Common myeloid progenitor, CD34-positive (primary cell): ENCODE measurements at regions not wholly inside any gene's neighbourhood (a gene's known extent, or its start where the extent isn't known, plus 50 kb on each side); places are given as distances from the start of the nearest gene placed in this dataset.

Experiments used
- CTCF ChIA-PET: fragments of 350-600 bp; sonication (Branson Sonifier 250); formaldehyde crosslinking; loops from one replicate; lab custom pipeline; 2021; ENCODE audit warnings: antibody characterized with exemption; lab: Charles Lee
- POLR2A ChIA-PET: fragments of 350-600 bp; sonication (Branson Sonifier 250); formaldehyde crosslinking; loops from one replicate; lab custom pipeline; 2021; ENCODE audit warnings: antibody characterized with exemption; lab: Charles Lee
- DNase-seq, 3 donors: peaks; one replicate each; pipeline versions ENCODE4 v3.0.0 to v3.0.0-alpha.2; 2013
- H3K27ac ChIP-seq, 2 experiments: 1 replicate in 1 of 2; 2 replicates in 1 of 2; pipeline ENCODE4 v1.7.0; 2013; ENCODE audit warnings: inconsistent platforms in 2 of 2, low read length in 2 of 2, mild to moderate bottlenecking in 2 of 2, low read depth in 1 of 2, moderate library complexity in 1 of 2; ENCODE audit not compliant: severe bottlenecking in 2 of 2, insufficient read depth in 1 of 2, poor library complexity in 1 of 2
- H3K27me3 ChIP-seq, 5 experiments: replicated peaks in 2 of 5; 1 replicate in 3 of 5; 2 replicates in 2 of 5; pipeline versions ENCODE4 v1.6.1 to v1.7.0; 2013; ENCODE audit warnings: low read length in 4 of 5, mild to moderate bottlenecking in 2 of 5, moderate library complexity in 2 of 5, inconsistent platforms in 1 of 5; ENCODE audit not compliant: insufficient read depth in 5 of 5, control insufficient read depth in 4 of 5
- H3K36me3 ChIP-seq, 4 experiments: 1 replicate in 2 of 4; 2 replicates in 2 of 4; pipeline versions ENCODE4 v1.6.1 to v1.7.0; 2013; ENCODE audit warnings: low read length in 3 of 4, control low read depth in 1 of 4, mild to moderate bottlenecking in 1 of 4; ENCODE audit not compliant: control insufficient read depth in 4 of 4, insufficient read depth in 4 of 4
- H3K4me1 ChIP-seq, 4 experiments: 1 replicate in 3 of 4; 2 replicates in 1 of 4; pipeline versions ENCODE4 v1.6.1 to v1.7.1; 2013; ENCODE audit warnings: low read length in 3 of 4, mild to moderate bottlenecking in 3 of 4, control low read depth in 1 of 4, inconsistent platforms in 1 of 4, moderate library complexity in 1 of 4; ENCODE audit not compliant: control insufficient read depth in 4 of 4, insufficient read depth in 4 of 4; ENCODE audit errors: control extremely low read depth in 1 of 4
- H3K4me3 ChIP-seq, 7 experiments: 1 replicate in 4 of 7; 2 replicates in 3 of 7; pipeline versions ENCODE4 v1.5.1 to v1.7.0; 2013; ENCODE audit warnings: mild to moderate bottlenecking in 7 of 7, low read length in 6 of 7, moderate library complexity in 6 of 7, inconsistent platforms in 2 of 7, low read depth in 2 of 7, control low read depth in 1 of 7; ENCODE audit not compliant: insufficient read depth in 4 of 7, control insufficient read depth in 1 of 7; ENCODE audit errors: extremely low read depth in 1 of 7
- H3K9me3 ChIP-seq, 5 experiments: 1 replicate in 4 of 5; 2 replicates in 1 of 5; pipeline versions ENCODE4 v1.6.1 to v1.7.1; 2013; ENCODE audit warnings: low read length in 4 of 5, mild to moderate bottlenecking in 2 of 5, inconsistent platforms in 1 of 5, low read depth in 1 of 5, moderate library complexity in 1 of 5; ENCODE audit not compliant: control insufficient read depth in 4 of 5, insufficient read depth in 2 of 5; ENCODE audit errors: control extremely low read depth in 1 of 5
- WGBS: methylation state at CpG from one replicate; pipeline ENCODE4 v1.1.5; 2013; ENCODE audit not compliant: insufficient coverage; 5-methylcytosine and 5-hydroxymethylcytosine counted together

- Histone ChIP-seq H3K4me1 (no peaks in the 10 kb centered on the region), H3K4me3 (no peak overlapping the region), H3K27me3 (no peaks in the 10 kb centered on the region), H3K36me3 (no peaks in the 10 kb centered on the region), H3K9me3 (no peaks in the 10 kb centered on the region), H3K27ac (no peak overlapping the region)
- ChIA-PET CTCF (interaction anchor here (0.8 kb wide), 1 partner anchor 382 kb away, joined by 3 read pairs; no protein-coding TSS in a partner anchor), POLR2A (no interaction called here)
- no peak for DNase-seq
- WGBS: no CpG with 5 or more reads among the region's 1 CpG
Observed at GRCh38 chr6:81694855-81695254, 57.6 kb downstream of the TENT5A start.

- DNase-seq: no peak
- H3K9me3 ChIP-seq: no peaks in the 10 kb centered on the region
- POLR2A ChIA-PET: no interaction called here
- CTCF ChIA-PET: no interaction called here
- no CpG with 5 or more reads among the region's 2 CpGs for WGBS
- H3K27me3 ChIP-seq: no peaks in the 10 kb centered on the region
- no peaks in the 10 kb centered on the region for H3K4me1 ChIP-seq
- no peaks in the 10 kb centered on the region for H3K36me3 ChIP-seq
- H3K4me3 ChIP-seq: no peak overlapping the region
- no peak overlapping the region for H3K27ac ChIP-seq
Observed at GRCh38 chr6:81694207-81694606, 58.3 kb downstream of the TENT5A start.

GRCh38 chr6:81693266-81693665 lies 59.2 kb downstream of the TENT5A start:
- H3K4me3 ChIP-seq: no peak overlapping the region
- WGBS: 100% methylated on average over 1 of the region's 4 CpGs
- DNase-seq: no peak
- no peaks in the 10 kb centered on the region for H3K36me3 ChIP-seq
- H3K27ac ChIP-seq: no peak overlapping the region
- H3K4me1 ChIP-seq: no peaks in the 10 kb centered on the region
- no peaks in the 10 kb centered on the region for H3K9me3 ChIP-seq
- ChIA-PET CTCF (no interaction called here), POLR2A (no interaction called here)
- H3K27me3 ChIP-seq: no peaks in the 10 kb centered on the region

- no peaks in the 10 kb centered on the region for H3K36me3 ChIP-seq
- no peak overlapping the region for H3K27ac ChIP-seq
- no peak for DNase-seq
- no peak overlapping the region for H3K4me3 ChIP-seq
- H3K27me3 ChIP-seq: no peaks in the 10 kb centered on the region
- no CpG with 5 or more reads among the region's 1 CpG for WGBS
- no peaks in the 10 kb centered on the region for H3K9me3 ChIP-seq
- H3K4me1 ChIP-seq: no peaks in the 10 kb centered on the region
- CTCF ChIA-PET: interaction anchor here (1.3 kb wide), 1 partner anchor 28 kb away, joined by 4 read pairs; no protein-coding TSS in a partner anchor
- POLR2A ChIA-PET: no interaction called here
Observed at GRCh38 chr6:81690073-81690472, 62.4 kb downstream of the TENT5A start.

- CTCF ChIA-PET: interaction anchor here (1.3 kb wide), 1 partner anchor 29 kb away, joined by 4 read pairs; no protein-coding TSS in a partner anchor
Observed at GRCh38 chr6:81689580-81689979, 62.9 kb downstream of the TENT5A start.

GRCh38 chr6:81683912-81684311 lies 68.6 kb downstream of the TENT5A start:
- Histone ChIP-seq H3K36me3 (no peaks in the 10 kb centered on the region), H3K4me1 (no peaks in the 10 kb centered on the region), H3K27me3 (no peaks in the 10 kb centered on the region), H3K9me3 (no peaks in the 10 kb centered on the region), H3K4me3 (no peak overlapping the region), H3K27ac (no peak overlapping the region)
- DNase-seq: no peak
- 91% methylated on average over 3 of the region's 5 CpGs for WGBS
- CTCF ChIA-PET: no interaction called here
- POLR2A ChIA-PET: no interaction called here

More at GRCh38 chr6:81689580-81689979, 62.9 kb downstream of the TENT5A start:
- H3K36me3 ChIP-seq: no peaks in the 10 kb centered on the region
- no peaks in the 10 kb centered on the region for H3K27me3 ChIP-seq
- no peak overlapping the region for H3K27ac ChIP-seq
- no peaks in the 10 kb centered on the region for H3K9me3 ChIP-seq
- H3K4me1 ChIP-seq: no peaks in the 10 kb centered on the region
- no peak overlapping the region for H3K4me3 ChIP-seq
- no peak for DNase-seq
- WGBS: no CpG with 5 or more reads among the region's 3 CpGs
- POLR2A ChIA-PET: no interaction called here

GRCh38 chr6:81682858-81683620 lies 69.4 kb downstream of the TENT5A start:
- no peaks in the 10 kb centered on the region for H3K36me3 ChIP-seq
- H3K27ac ChIP-seq: no peak overlapping the region
- H3K9me3 ChIP-seq: no peaks in the 10 kb centered on the region
- no peak for DNase-seq
- H3K27me3 ChIP-seq: no peaks in the 10 kb centered on the region
- POLR2A ChIA-PET: no interaction called here
- no peak overlapping the region for H3K4me3 ChIP-seq
- no peaks in the 10 kb centered on the region for H3K4me1 ChIP-seq
- WGBS: 100% methylated on average over 2 of the region's 5 CpGs
- CTCF ChIA-PET: no interaction called here
